Testis (tissue), 2 donors: ENCODE measurements at regions not wholly inside any gene's neighbourhood (a gene's known extent, or its start where the extent isn't known, plus 50 kb on each side); places are given as distances from the start of the nearest gene placed in this dataset.

ENCODE experiments used
- POLR2A ChIP-seq: fragments of 450-650 bp; IDR thresholded peaks from one replicate; pipeline ENCODE4 v1.6.1; 2017; ENCODE audit warnings: antibody characterized with exemption, mild to moderate bottlenecking, moderate library complexity
- TF ChIP-seq, protein P1 (sequence below), 3 experiments: fragments of 450-650 bp in 2 of 3; fragments of 200-600 bp in 1 of 3; sonication (generic) in 1 of 3; IDR thresholded peaks; one replicate each; pipeline ENCODE4 v1.5.1; 2016 to 2019; ENCODE audit warnings: antibody characterized with exemption in 3 of 3, mild to moderate bottlenecking in 2 of 3, moderate library complexity in 1 of 3

DNA sequence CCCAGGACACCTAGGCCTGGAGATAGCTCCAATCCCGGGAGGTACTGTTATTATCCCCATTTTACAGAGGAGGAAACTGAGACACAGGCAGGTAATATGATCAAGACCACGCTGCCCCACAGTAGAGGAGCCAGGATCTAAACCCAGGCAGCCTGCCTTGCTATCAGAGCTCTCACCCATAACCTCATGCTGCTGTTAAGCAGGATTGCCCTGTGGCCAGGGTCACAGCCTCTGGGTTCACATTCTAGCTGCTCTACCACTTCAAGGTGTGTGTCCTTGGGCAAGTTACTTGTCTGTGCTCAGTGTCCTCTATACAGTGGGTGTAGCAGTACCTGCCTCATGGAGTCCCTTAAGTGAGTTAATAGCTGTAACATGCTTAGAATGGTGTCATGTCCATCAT lies 1015.3 kb downstream of the KCNJ18 start:
- TF ChIP-seq, protein P1, sequence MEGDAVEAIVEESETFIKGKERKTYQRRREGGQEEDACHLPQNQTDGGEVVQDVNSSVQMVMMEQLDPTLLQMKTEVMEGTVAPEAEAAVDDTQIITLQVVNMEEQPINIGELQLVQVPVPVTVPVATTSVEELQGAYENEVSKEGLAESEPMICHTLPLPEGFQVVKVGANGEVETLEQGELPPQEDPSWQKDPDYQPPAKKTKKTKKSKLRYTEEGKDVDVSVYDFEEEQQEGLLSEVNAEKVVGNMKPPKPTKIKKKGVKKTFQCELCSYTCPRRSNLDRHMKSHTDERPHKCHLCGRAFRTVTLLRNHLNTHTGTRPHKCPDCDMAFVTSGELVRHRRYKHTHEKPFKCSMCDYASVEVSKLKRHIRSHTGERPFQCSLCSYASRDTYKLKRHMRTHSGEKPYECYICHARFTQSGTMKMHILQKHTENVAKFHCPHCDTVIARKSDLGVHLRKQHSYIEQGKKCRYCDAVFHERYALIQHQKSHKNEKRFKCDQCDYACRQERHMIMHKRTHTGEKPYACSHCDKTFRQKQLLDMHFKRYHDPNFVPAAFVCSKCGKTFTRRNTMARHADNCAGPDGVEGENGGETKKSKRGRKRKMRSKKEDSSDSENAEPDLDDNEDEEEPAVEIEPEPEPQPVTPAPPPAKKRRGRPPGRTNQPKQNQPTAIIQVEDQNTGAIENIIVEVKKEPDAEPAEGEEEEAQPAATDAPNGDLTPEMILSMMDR (IDR thresholded peaks at IDR 0.05), result no peak
- TF ChIP-seq POLR2A, result no peak
